NCI-H1694 treated with DMSO at 0.1 percent for 48 hours (cell line): ENCODE measurements at regions not wholly inside any gene's neighbourhood (a gene's known extent, or its start where the extent isn't known, plus 50 kb on each side); places are given as distances from the start of the nearest gene placed in this dataset.
"Not testable (repeated sequence)": the region's sequence is repeated elsewhere in the genome, so short reads cannot be mapped to it uniquely, and the experiment has no call there.

Experiments
- DNase-seq: peaks from one replicate; lab custom pipeline; 2025; lab: John Stamatoyannopoulos, UW

- DNase-seq = no peak
Observed at GRCh38 chr10:22824984-22825383, 102.9 kb upstream of the ARMC3 start.

DNA sequence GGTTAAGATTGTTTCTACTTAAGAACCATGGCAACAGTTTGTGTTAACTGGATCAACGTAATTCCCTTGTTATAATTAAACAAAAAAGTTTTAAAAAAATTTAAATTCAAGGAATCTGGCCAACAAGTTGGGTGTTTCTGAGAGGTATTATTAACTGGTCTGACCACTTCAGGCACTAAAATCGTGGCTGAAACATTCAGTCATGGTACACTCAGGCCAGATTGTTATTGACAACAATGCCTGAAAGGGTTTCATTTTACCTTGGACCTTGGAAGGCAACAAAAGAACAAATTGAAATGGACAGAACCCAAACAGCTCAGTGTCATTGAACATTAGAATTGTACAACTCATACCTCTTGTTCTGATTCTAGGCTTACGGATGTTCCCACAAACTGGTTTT is 103.3 kb upstream of the ARMC3 start:
- DNase-seq = no peak

- DNase-seq = no peak
Observed at GRCh38 chr10:22823109-22823508, 104.7 kb upstream of the ARMC3 start.

DNA sequence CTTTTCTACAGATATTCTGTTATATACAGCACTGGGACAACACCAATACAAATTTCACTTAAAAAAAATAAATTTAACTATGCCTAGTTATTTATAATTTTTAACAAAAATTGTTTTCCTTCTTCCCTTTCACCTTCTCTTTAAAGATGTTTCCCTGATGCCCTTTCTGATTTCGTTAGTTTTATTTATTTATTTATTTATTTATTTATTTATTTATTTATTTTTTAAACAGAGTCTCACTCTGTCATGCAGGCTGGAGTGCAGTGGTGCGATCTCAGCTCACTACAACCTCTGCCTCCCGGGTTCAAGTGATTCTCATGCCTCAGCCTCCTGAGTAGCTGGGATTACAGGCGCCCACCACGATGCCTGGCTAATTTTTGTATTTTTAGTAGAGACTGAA is 105.9 kb upstream of the ARMC3 start:
- DNase-seq = not testable (repeated sequence)

GRCh38 chr10:22821501-22821900 is 106.4 kb upstream of the ARMC3 start:
- DNase-seq = no peak

- DNase-seq = no peak
Observed at GRCh38 chr10:22816298-22816653, 101.9 kb upstream of the PIP4K2A start.

DNA sequence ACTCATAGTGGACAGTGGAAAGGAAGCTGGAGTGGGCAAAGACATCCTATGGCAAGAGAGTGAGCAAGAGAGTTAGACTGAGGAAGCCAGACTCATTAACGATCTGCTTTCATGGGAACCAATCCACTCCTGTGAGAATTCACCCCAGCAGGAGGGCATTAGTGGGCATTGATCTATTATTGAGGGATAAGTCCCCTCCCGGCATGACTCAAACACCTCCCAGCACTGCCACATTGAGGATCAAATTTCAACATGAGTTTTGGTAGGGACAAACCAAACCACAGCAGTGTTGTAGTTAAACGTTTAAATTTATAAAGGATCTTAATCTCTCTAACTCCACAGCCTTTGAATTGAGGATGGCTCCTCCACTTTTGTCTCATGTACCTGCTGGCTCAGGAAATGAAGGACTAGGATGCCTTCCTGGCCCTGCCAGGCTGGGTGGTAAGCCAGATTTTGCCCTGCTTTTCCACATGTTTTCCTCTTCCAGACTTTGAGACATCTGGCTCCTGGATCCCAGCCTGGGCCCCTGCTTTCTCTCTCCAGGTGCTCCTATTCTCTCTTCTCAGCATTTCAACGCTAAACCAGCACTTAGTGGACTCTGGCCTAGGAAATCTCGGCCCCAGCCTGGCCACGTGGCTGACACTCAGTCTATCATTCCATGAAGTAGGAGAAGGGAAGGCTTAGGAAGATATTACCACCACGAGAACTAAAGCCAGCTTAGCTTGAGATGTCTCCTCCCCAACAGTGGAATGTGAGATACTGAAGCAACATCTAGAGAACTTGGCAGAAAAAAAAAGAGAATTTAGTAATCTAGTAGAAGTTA is 96.5 kb upstream of the PIP4K2A start:
- DNase-seq = no peak

DNA sequence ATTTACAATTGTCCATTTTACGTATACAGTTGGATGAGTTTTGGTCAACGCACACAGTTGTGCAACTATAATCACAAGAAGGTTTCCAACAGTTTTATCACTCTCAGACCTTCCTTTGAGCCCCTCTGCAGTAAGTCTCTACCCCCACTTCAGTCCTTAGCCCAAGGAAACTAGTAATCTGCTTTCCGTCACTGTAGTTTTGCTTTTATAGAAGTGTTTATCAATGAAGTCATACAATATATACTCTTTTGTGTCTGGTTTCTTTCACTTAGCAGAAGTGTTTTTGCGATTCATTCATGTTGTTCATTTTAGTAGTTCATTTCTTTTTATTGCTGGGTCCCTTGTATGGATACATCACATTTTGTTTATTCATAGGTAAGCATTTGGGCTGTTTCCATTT is 92.9 kb upstream of the PIP4K2A start:
- DNase-seq = no peak

GRCh38 chr10:22805304-22805703 is 90.9 kb upstream of the PIP4K2A start:
- DNase-seq = peak; percentile 74

DNA sequence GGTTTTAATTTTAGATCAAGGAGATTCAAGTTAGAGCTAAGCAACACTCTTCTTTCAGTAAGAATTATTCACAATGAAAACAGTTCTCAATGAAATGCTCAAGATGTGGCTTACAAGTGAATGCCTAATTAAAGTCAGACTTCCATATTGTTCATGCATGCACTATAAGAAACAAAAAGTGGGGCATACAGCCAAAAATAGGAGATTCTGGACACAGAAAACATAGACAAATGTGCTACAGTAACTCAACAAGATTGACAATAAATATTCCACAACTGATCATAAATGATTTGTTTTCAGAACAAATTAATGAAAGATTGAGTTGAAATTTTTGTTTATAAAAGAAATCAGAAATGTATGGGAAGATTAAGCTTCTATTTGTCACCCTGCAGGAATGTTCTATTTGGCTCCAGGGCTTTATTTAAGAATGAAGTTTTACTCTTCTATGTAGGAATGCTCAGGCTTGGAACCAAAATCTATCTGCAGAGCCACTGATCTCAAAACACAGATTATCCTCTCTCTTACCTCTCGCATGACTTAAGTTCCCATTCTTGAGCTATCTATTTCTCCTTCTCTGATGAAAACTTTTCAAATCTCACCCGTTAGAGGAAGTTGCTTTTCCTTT is 89.0 kb upstream of the PIP4K2A start:
- no peak for DNase-seq

DNA sequence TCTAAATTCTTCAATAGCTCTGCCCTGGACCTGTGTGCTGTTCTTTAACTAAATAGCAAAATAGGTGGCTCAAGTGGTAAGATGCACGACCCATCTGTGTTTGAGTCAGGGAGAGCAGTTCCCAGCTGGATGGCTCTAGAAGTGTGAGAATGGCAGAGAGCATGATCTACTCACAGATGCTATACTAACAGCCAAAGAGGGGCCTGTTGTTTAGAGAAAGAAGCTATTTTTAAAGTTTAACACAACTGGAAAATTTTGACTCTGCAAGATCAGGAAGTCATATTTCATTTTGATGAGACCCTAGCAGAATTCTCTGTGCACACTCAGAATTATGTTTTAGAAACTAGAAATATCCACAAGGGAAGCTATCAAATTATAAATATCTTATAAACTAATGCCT is 87.4 kb upstream of the PIP4K2A start:
- no peak for DNase-seq

- not testable (repeated sequence) for DNase-seq
Observed at GRCh38 chr10:22797796-22798195, 83.4 kb upstream of the PIP4K2A start.

GRCh38 chr10:22795546-22795945 is 81.2 kb upstream of the PIP4K2A start:
- no peak for DNase-seq

- no peak for DNase-seq
Observed at GRCh38 chr10:22792161-22792560, 77.8 kb upstream of the PIP4K2A start.

DNA sequence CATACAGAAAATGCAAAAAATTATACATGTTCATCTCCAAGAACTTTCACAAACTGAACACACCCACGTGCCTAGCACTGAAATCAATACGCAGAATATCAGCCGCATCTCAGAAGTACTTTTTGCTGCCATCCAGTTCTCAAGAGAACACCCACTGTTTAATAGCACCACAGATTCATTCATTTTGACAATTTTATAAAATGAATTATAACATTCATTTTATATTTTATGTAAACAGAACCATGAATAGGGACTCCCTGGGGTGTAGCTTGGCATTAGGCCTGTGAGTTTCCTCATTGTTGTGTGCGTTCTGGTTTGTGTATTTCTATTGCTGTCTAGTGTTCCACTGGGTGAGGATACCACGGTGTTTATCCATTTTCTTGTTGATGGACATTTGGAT is 77.3 kb upstream of the PIP4K2A start:
- no peak for DNase-seq

GRCh38 chr10:22784668-22785067 is 70.3 kb upstream of the PIP4K2A start:
- DNase-seq = no peak

GRCh38 chr10:22783807-22784206 is 69.4 kb upstream of the PIP4K2A start:
- no peak for DNase-seq

DNA sequence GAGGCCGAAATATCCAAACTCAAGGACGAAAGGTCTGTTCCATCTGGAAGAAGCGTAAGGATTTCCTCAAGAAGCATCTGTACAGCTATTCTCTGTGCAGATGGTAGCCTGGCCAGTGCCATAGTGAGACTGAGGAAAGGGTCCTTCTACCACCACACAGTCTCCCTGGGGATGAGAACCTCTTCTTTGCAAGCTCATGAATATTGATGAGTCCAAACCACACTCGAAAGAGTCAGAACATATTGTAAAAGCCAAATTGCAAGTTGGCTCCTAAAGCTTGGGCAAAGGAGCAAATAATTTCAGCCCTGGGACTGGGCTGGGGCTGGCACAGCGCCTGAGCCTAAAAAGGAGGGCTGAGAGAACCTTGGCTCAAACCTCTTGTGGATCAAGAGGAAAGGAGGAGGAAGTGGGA is 66.1 kb upstream of the PIP4K2A start:
- DNase-seq = no peak

GRCh38 chr10:22779331-22780019 is 65.1 kb upstream of the PIP4K2A start:
- no peak for DNase-seq

DNA sequence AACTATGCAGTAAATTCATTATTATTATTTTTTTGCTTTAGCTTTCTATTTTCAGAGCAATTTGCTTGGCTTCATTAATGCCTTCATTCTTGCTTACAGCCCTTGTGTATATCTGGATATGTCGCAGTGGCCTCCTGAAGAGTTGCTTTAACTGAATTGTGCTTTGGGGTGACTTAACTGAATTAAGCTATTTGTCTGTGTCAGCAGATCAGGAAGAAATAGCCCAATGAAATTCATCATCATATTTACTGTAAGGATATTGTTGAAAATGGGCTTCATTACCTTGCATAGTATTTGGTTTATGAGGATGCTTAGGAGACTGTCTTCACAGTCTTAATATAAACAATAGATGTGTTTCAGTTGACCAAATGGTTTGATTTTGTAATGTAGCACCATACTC is 59.7 kb upstream of the PIP4K2A start:
- DNase-seq = no peak

- DNase-seq = not testable (repeated sequence)
Observed at GRCh38 chr10:22771631-22772030, 57.3 kb upstream of the PIP4K2A start.

DNA sequence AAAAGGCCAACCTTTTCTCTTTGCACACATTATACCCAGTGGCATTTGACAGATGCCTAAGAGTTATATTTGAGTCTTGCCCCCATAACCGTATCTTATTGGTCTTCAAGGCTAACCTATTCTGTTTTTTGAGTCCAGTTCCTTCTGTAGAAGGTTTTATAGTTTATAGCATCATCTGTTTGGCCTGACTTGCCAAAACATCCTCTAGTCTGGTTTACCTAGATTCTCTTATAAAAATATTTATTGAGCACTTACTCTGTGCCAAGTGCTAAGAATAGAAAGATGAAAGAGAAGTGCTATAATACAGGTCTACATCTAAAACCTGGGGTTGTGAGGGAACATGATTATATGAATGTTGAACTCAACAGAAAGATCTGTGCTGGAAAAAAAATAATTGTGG is 55.9 kb upstream of the PIP4K2A start:
- DNase-seq = no peak

DNA sequence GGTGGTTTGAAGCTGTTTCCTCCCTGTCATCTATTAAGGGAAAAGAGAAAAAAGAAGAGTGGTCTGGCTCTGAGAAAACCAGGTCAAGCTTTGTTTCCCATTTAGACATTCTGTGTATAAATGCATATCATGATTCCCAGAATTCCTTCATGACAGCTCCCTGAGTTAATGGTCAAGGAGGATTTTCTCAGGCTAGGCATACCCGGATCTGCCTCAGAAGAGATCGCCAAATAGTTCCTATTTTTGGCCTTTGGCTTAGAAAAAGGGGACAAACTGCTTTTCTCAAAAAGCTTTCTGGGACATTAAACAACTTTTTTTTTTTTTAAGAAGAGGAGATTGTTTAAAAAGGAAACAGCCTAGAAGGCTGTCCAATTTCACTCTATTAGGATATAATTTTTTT is 53.5 kb upstream of the PIP4K2A start:
- no peak for DNase-seq
